Hindlimb muscle (tissue), 1 donor: ENCODE measurements at regions not wholly inside any gene's neighbourhood (a gene's known extent, or its start where the extent isn't known, plus 50 kb on each side); places are given as distances from the start of the nearest gene placed in this dataset.

Source experiments
- DNase-seq: peaks from one replicate; pipeline ENCODE4 v3.0.0-alpha.2; 2013

GRCh38 chr14:65936342-65936975 is 523.9 kb downstream of the FUT8 start:
- no peak for DNase-seq

GRCh38 chr14:65937079-65937959 is 524.8 kb downstream of the FUT8 start:
- no peak for DNase-seq

GRCh38 chr14:65937960-65938316 is 525.4 kb downstream of the FUT8 start:
- DNase-seq: no peak

- no peak for DNase-seq
These were observed 526.2 kb downstream of the FUT8 start for GRCh38 chr14:65938738-65939137.

GRCh38 chr14:65939184-65939583 is 526.7 kb downstream of the FUT8 start:
- DNase-seq: no peak

GRCh38 chr14:65940056-65940735 is 527.7 kb downstream of the FUT8 start:
- no peak for DNase-seq

GRCh38 chr14:65941091-65941490 is 528.6 kb downstream of the FUT8 start:
- no peak for DNase-seq

- no peak for DNase-seq
These were observed 530.6 kb downstream of the FUT8 start for GRCh38 chr14:65943150-65943549.

- no peak for DNase-seq
These were observed 531.4 kb downstream of the FUT8 start for GRCh38 chr14:65943916-65944410.

GRCh38 chr14:65945327-65945726 is 532.8 kb downstream of the FUT8 start:
- no peak for DNase-seq

- no peak for DNase-seq
These were observed 534.0 kb downstream of the FUT8 start for GRCh38 chr14:65946494-65946893.

GRCh38 chr14:65948302-65948701 is 535.8 kb downstream of the FUT8 start:
- no peak for DNase-seq

- no peak for DNase-seq
These were observed 536.3 kb upstream of the CCDC196 start for GRCh38 chr14:65949711-65950516.

GRCh38 chr14:65954942-65955341 is 531.2 kb upstream of the CCDC196 start:
- DNase-seq: no peak

- DNase-seq: no peak
These were observed 528.5 kb upstream of the CCDC196 start for GRCh38 chr14:65957631-65958205.

- no peak for DNase-seq
These were observed 527.3 kb upstream of the CCDC196 start for GRCh38 chr14:65958664-65959562.

- DNase-seq: no peak
These were observed 526.6 kb upstream of the CCDC196 start for GRCh38 chr14:65959563-65960024.

- no peak for DNase-seq
These were observed 525.2 kb upstream of the CCDC196 start for GRCh38 chr14:65961004-65961403.

- no peak for DNase-seq
These were observed 523.2 kb upstream of the CCDC196 start for GRCh38 chr14:65962952-65963351.

- no peak for DNase-seq
These were observed 521.8 kb upstream of the CCDC196 start for GRCh38 chr14:65964366-65964765.

- DNase-seq: no peak
These were observed 520.0 kb upstream of the CCDC196 start for GRCh38 chr14:65966188-65966587.
